RWPE2 (cell line): ENCODE measurements at regions not wholly inside any gene's neighbourhood (a gene's known extent, or its start where the extent isn't known, plus 50 kb on each side); places are given as distances from the start of the nearest gene placed in this dataset.

Experiments
- ATAC-seq: fragments of 200-7000 bp; cut with Tn5 transposase; 3 replicates; pipeline ENCODE4 v1.9.1; 2021; ENCODE audit warnings: low read depth
- DNase-seq: peaks from one replicate; pipeline ENCODE4 v3.0.0-alpha.2; 2020; ENCODE audit warnings: low spot score
- H3K27ac ChIP-seq: fragments of 450-650 bp; 2 replicates; pipeline ENCODE4 v1.5.1; 2017; ENCODE audit warnings: mild to moderate bottlenecking; ENCODE audit not compliant: poor library complexity, severe bottlenecking
- H3K27me3 ChIP-seq: fragments of 250-450 bp; sonication (Bioruptor Pico); 2 replicates; pipeline ENCODE4 v1.5.1; 2021; ENCODE audit warnings: mild to moderate bottlenecking, moderate library complexity; ENCODE audit not compliant: insufficient read depth, poor library complexity, severe bottlenecking
- H3K36me3 ChIP-seq: fragments of 250-450 bp; sonication (Bioruptor Pico); 2 replicates; pipeline ENCODE4 v1.5.1; 2020; ENCODE audit warnings: low read depth, mild to moderate bottlenecking, moderate library complexity
- H3K4me1 ChIP-seq: fragments of 250-450 bp; sonication (Bioruptor Pico); 2 replicates; pipeline ENCODE4 v1.5.1; 2021; ENCODE audit warnings: mild to moderate bottlenecking, moderate library complexity; ENCODE audit not compliant: insufficient read depth, poor library complexity, severe bottlenecking
- H3K4me3 ChIP-seq: fragments of 250-450 bp; sonication (Bioruptor Pico); 2 replicates; pipeline ENCODE4 v1.5.1; 2021; ENCODE audit warnings: mild to moderate bottlenecking, moderate library complexity; ENCODE audit not compliant: severe bottlenecking
- H3K9me3 ChIP-seq: fragments of 250-450 bp; sonication (Bioruptor Pico); 2 replicates; pipeline ENCODE4 v1.5.1; 2021; ENCODE audit warnings: mild to moderate bottlenecking, moderate library complexity; ENCODE audit not compliant: severe bottlenecking
- CTCF ChIP-seq: fragments of 450-650 bp; IDR thresholded peaks from one replicate; pipeline ENCODE4 v1.5.1; 2017; ENCODE audit warnings: mild to moderate bottlenecking, moderate library complexity; ENCODE audit not compliant: poor library complexity, severe bottlenecking

GRCh38 chr13:92952161-92952560, 274.4 kb upstream of the GPC6 start:
- no peaks in the 10 kb centered on the region for H3K9me3 ChIP-seq
- H3K27me3 ChIP-seq: no peaks in the 10 kb centered on the region
- no peaks in the 10 kb centered on the region for H3K36me3 ChIP-seq
- H3K4me3 ChIP-seq: no peak overlapping the region
- ATAC-seq (no peak), DNase-seq (no peak)
- no peaks in the 10 kb centered on the region for H3K4me1 ChIP-seq
- no peak for TF ChIP-seq CTCF
- no peak overlapping the region for H3K27ac ChIP-seq

- Histone ChIP-seq H3K27me3 (no peaks in the 10 kb centered on the region), H3K27ac (no peak overlapping the region), H3K4me3 (no peak overlapping the region), H3K36me3 (no peaks in the 10 kb centered on the region), H3K4me1 (no peaks in the 10 kb centered on the region), H3K9me3 (no peaks in the 10 kb centered on the region)
- ATAC-seq (no peak), DNase-seq (no peak)
- TF ChIP-seq CTCF: no peak
Observed at GRCh38 chr13:92954746-92955145, 271.9 kb upstream of the GPC6 start.

- H3K9me3 ChIP-seq: no peaks in the 10 kb centered on the region
- H3K4me3 ChIP-seq: no peak overlapping the region
- H3K36me3 ChIP-seq: no peaks in the 10 kb centered on the region
- ATAC-seq (no peak), DNase-seq (no peak)
- TF ChIP-seq CTCF: no peak
- no peak overlapping the region for H3K27ac ChIP-seq
- no peaks in the 10 kb centered on the region for H3K4me1 ChIP-seq
- H3K27me3 ChIP-seq: no peaks in the 10 kb centered on the region
Observed at GRCh38 chr13:92959790-92960189, 266.8 kb upstream of the GPC6 start.

GRCh38 chr13:92963029-92963428, 263.6 kb upstream of the GPC6 start:
- no peak for DNase-seq

GRCh38 chr13:92966341-92966740, 260.3 kb upstream of the GPC6 start:
- TF ChIP-seq CTCF: no peak
- H3K4me1 ChIP-seq: no peaks in the 10 kb centered on the region
- H3K27me3 ChIP-seq: no peaks in the 10 kb centered on the region
- no peak overlapping the region for H3K4me3 ChIP-seq
- no peaks in the 10 kb centered on the region for H3K9me3 ChIP-seq
- H3K36me3 ChIP-seq: no peaks in the 10 kb centered on the region
- no peak for DNase-seq
- no peak for ATAC-seq
- no peak overlapping the region for H3K27ac ChIP-seq

More at GRCh38 chr13:92963029-92963428, 263.6 kb upstream of the GPC6 start:
- H3K36me3 ChIP-seq: no peaks in the 10 kb centered on the region
- ATAC-seq: no peak
- no peak overlapping the region for H3K27ac ChIP-seq
- no peak for TF ChIP-seq CTCF
- H3K4me3 ChIP-seq: no peak overlapping the region
- H3K9me3 ChIP-seq: no peaks in the 10 kb centered on the region
- H3K4me1 ChIP-seq: no peaks in the 10 kb centered on the region
- no peaks in the 10 kb centered on the region for H3K27me3 ChIP-seq
